HCT116 (cell line): ENCODE measurements at regions not wholly inside any gene's neighbourhood (a gene's known extent, or its start where the extent isn't known, plus 50 kb on each side); places are given as distances from the start of the nearest gene placed in this dataset.

Experiments
- ATAC-seq: fragments of 200-7000 bp; cut with Tn5 transposase; 2 replicates; pipeline ENCODE4 v1.9.1; 2020; ENCODE audit warnings: mild to moderate bottlenecking, moderate library complexity
- BruUV-seq: library from RNA; stranded (reverse); fragments of 400-500 nt; replicated peaks from 2 replicates; lab custom pipeline; 2021; lab: Mats Ljungman, UMichigan
- CTCF ChIA-PET: fragments of 300-600 bp; sonication (Branson Sonifier 250); formaldehyde crosslinking; loops from one replicate; lab custom pipeline; 2021; ENCODE audit warnings: antibody characterized with exemption; lab: Charles Lee
- POLR2A ChIA-PET: fragments of 300-600, 350-600 bp; sonication (Branson Sonifier 250); formaldehyde crosslinking; loops from one replicate; lab custom pipeline; 2021; ENCODE audit warnings: antibody characterized with exemption; lab: Charles Lee
- RAD21 ChIA-PET, 2 experiments: fragments of 300-600 bp; sonication (Branson Sonifier 250); formaldehyde crosslinking; loops; one replicate each; lab custom pipeline; 2023; ENCODE audit warnings: low total read pairs in 2 of 2; ENCODE audit not compliant: uncharacterized antibody in 2 of 2, unreplicated experiment in 2 of 2, low non-redundant PET in 1 of 2; lab: Charles Lee
- DNase-seq: peaks from one replicate; pipeline ENCODE4 v3.0.0-alpha.2; 2010; ENCODE audit warnings: low read depth, low spot score
- H2AFZ ChIP-seq: fragments of 200-600 bp; shearing (Covaris generic), sonication (generic); 2 replicates; pipeline ENCODE4 v1.6.1; 2017; ENCODE audit warnings: low read depth, mixed run types, mixed read lengths, antibody characterized with exemption, low read length; ENCODE audit not compliant: poor library complexity, severe bottlenecking
- H3K27ac ChIP-seq: 2 replicates; pipeline ENCODE4 v1.5.1; 2012; ENCODE audit warnings: low read depth, low read length
- H3K27me3 ChIP-seq: fragments of 200-600 bp; sonication (generic); 2 replicates; pipeline ENCODE4 v1.6.1; 2016; ENCODE audit warnings: mixed run types, low read length, mixed read lengths; ENCODE audit not compliant: insufficient read depth
- H3K36me3 ChIP-seq, 2 experiments: fragments of 200-500 bp in 1 of 2; fragments of 200-600 bp in 1 of 2; sonication (Bioruptor generic) in 1 of 2; sonication (generic) in 1 of 2; 2 replicates each; pipeline versions ENCODE4 v1.5.1 to v1.6.1; 2014 to 2016; ENCODE audit warnings: low read length in 2 of 2, inconsistent platforms in 1 of 2, mixed read lengths in 1 of 2, mixed run types in 1 of 2; ENCODE audit not compliant: insufficient read depth in 2 of 2, control insufficient read depth in 1 of 2
- H3K4me1 ChIP-seq, 2 experiments: fragments of 200-600 bp in 1 of 2; sonication (generic) in 1 of 2; 2 replicates each; pipeline versions ENCODE4 v1.5.1 to v1.6.1; 2012 to 2017; ENCODE audit warnings: low read length in 2 of 2, inconsistent platforms in 1 of 2, mild to moderate bottlenecking in 1 of 2, mixed read lengths in 1 of 2, mixed run types in 1 of 2, moderate library complexity in 1 of 2; ENCODE audit not compliant: insufficient read depth in 2 of 2, control insufficient read depth in 1 of 2
- H3K4me2 ChIP-seq: fragments of 200-600 bp; sonication (generic); 2 replicates; pipeline ENCODE4 v1.6.1; 2017; ENCODE audit warnings: mixed run types, low read length, mixed read lengths
- H3K4me3 ChIP-seq, 2 experiments: fragments of 200-600 bp in 1 of 2; sonication (generic) in 1 of 2; replicated peaks in 1 of 2; 2 replicates each; pipeline ENCODE4 v1.5.1; 2011 to 2016; ENCODE audit warnings: low read length in 2 of 2, control low read depth in 1 of 2, low read depth in 1 of 2, mild to moderate bottlenecking in 1 of 2, mixed read lengths in 1 of 2, mixed run types in 1 of 2
- H3K79me2 ChIP-seq: fragments of 200-600 bp; sonication (generic); 2 replicates; pipeline ENCODE4 v1.6.1; 2017; ENCODE audit warnings: mild to moderate bottlenecking, mixed run types, low read length, moderate library complexity, mixed read lengths; ENCODE audit not compliant: insufficient read depth
- H3K9ac ChIP-seq: fragments of 200-600 bp; sonication (generic); 2 replicates; pipeline ENCODE4 v1.6.1; 2016; ENCODE audit warnings: low read length, mixed read lengths
- H3K9me2 ChIP-seq: fragments of 200-600 bp; sonication (generic), shearing (Covaris generic); 2 replicates; pipeline ENCODE4 v1.6.1; 2017; ENCODE audit warnings: mixed run types, mild to moderate bottlenecking, moderate library complexity; ENCODE audit not compliant: insufficient read depth
- H3K9me3 ChIP-seq, 2 experiments: fragments of 200-500 bp in 1 of 2; fragments of 200-600 bp in 1 of 2; sonication (Bioruptor generic) in 1 of 2; sonication (generic) in 1 of 2; 2 replicates each; pipeline ENCODE4 v1.6.1; 2014 to 2017; ENCODE audit warnings: low read length in 2 of 2, mixed read lengths in 2 of 2, inconsistent platforms in 1 of 2, low read depth in 1 of 2, mild to moderate bottlenecking in 1 of 2, mixed run types in 1 of 2, moderate library complexity in 1 of 2; ENCODE audit not compliant: control insufficient read depth in 1 of 2, insufficient read depth in 1 of 2
- H4K20me1 ChIP-seq: fragments of 200-600 bp; sonication (generic), shearing (Covaris generic); 2 replicates; pipeline ENCODE4 v1.6.1; 2017; ENCODE audit warnings: mixed run types, mild to moderate bottlenecking, moderate library complexity; ENCODE audit not compliant: insufficient read depth
- EGR1 ChIP-seq: IDR thresholded peaks from 2 replicates; pipeline ENCODE4 v1.6.1; 2012; ENCODE audit warnings: low read depth
- ELF1 ChIP-seq: IDR thresholded peaks from 2 replicates; pipeline ENCODE4 v1.6.1; 2012; ENCODE audit warnings: low read depth, borderline replicate concordance
- EZH2 ChIP-seq: fragments of 200-600 bp; sonication (generic); IDR thresholded peaks from 2 replicates; pipeline ENCODE4 v1.6.1; 2017; ENCODE audit warnings: antibody characterized with exemption, mixed run types
- MAX ChIP-seq: IDR thresholded peaks from 2 replicates; pipeline ENCODE4 v1.6.1; 2012
- RAD21 ChIP-seq: IDR thresholded peaks from 2 replicates; pipeline ENCODE4 v1.6.1; 2012; ENCODE audit warnings: low read depth, mild to moderate bottlenecking
- SIN3A ChIP-seq: IDR thresholded peaks from 2 replicates; pipeline ENCODE4 v1.6.1; 2012; ENCODE audit warnings: low read depth
- SRF ChIP-seq: IDR thresholded peaks from 2 replicates; pipeline ENCODE4 v1.6.1; 2012; ENCODE audit warnings: low read depth
- TCF7L2 ChIP-seq: IDR thresholded peaks from 2 replicates; pipeline ENCODE4 v1.7.0; 2011; ENCODE audit warnings: borderline replicate concordance, inconsistent platforms; ENCODE audit not compliant: insufficient read depth, insufficient read length; ENCODE audit errors: extremely low read depth
- ZFX ChIP-seq: fragments of 450-650 bp; IDR thresholded peaks from 2 replicates; pipeline ENCODE4 v1.6.1; 2017
- ZNF274 ChIP-seq: fragments of 200-500 bp; sonication (Bioruptor generic); IDR thresholded peaks from 2 replicates; pipeline ENCODE4 v1.6.1; 2014; ENCODE audit warnings: mild to moderate bottlenecking, low read depth, low read length, inconsistent platforms
- intact Hi-C: fragments of 100-400 bp; cut with micrococcal nuclease; formaldehyde crosslinking; loops from 2 replicates; pipeline ENCODE4 v1.10.0; 2022
- TF ChIP-seq, protein P1 (sequence below), 3 experiments: fragments of 200-600 bp in 1 of 3; sonication (generic) in 1 of 3; IDR thresholded peaks in 2 of 3; conservative IDR thresholded peaks in 1 of 3; 2 replicates each; pipeline ENCODE4 v1.5.1; 2012 to 2017; ENCODE audit warnings: low read depth in 2 of 3, low read length in 2 of 3, antibody characterized with exemption in 1 of 3, borderline replicate concordance in 1 of 3, control low read depth in 1 of 3, mild to moderate bottlenecking in 1 of 3, mixed read lengths in 1 of 3, mixed run types in 1 of 3, moderate library complexity in 1 of 3; ENCODE audit not compliant: insufficient read depth in 1 of 3
- TF ChIP-seq, protein P2 (sequence below): IDR thresholded peaks from 2 replicates; pipeline ENCODE4 v1.6.1; 2012

DNA sequence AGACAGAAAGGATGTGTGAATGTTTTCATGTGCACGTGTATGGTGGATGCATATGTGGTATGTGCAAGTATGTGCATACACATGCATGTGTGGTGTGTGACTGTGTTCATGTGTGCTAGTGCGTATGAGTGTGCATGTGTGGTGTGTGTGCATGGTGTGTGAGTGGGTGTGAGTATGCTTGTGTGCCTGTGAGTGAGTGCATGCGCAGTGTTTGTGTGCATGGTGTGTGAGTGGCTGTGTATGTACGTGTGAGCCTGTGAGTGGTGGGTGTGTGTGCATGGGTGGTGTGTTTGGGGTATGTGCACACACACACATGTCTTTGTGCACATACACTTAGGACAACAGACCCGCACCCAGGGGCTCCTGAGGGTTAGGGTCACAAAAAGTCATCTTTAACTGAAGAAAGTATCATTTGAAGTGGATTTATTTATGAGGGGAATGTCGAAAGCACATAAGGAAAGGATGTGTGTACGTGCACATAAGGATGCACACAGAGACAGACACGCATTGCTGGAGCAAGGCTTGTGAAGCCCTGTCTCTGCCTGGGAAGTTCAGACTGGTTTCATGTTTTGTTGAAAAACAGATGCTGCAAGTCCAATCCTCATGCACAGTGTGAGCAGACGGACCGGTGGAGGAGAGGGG is 237.0 kb downstream of the SYK start:
- Histone ChIP-seq H2AFZ (peak overlapping the region; percentile 86), H3K9me2 (no peaks in the 10 kb centered on the region), H3K4me1 (peaks cover 21 to 29% of the 10 kb centered on the region in 2 experiments), H3K9me3 (no peaks in the 10 kb centered on the region), H3K4me2 (peak overlapping the region; percentile 68), H3K27me3 (no peaks in the 10 kb centered on the region), H3K79me2 (no peaks in the 10 kb centered on the region), H3K27ac (peak overlapping the region; percentile 73), H3K9ac (peak overlapping the region; percentile 32), H3K4me3 (peak overlapping the region in 1 of 2 experiments; percentile 29; a peak in 1 of 4 replicates), H4K20me1 (no peaks in the 10 kb centered on the region), H3K36me3 (no peaks in the 10 kb centered on the region)
- ChIA-PET POLR2A (no interaction called here), RAD21 (no interaction called here), CTCF (interaction anchor here (2.4 kb wide), 1 partner anchor 388 kb away, joined by 12 read pairs; no protein-coding TSS in a partner anchor)
- TF ChIP-seq, protein P1, sequence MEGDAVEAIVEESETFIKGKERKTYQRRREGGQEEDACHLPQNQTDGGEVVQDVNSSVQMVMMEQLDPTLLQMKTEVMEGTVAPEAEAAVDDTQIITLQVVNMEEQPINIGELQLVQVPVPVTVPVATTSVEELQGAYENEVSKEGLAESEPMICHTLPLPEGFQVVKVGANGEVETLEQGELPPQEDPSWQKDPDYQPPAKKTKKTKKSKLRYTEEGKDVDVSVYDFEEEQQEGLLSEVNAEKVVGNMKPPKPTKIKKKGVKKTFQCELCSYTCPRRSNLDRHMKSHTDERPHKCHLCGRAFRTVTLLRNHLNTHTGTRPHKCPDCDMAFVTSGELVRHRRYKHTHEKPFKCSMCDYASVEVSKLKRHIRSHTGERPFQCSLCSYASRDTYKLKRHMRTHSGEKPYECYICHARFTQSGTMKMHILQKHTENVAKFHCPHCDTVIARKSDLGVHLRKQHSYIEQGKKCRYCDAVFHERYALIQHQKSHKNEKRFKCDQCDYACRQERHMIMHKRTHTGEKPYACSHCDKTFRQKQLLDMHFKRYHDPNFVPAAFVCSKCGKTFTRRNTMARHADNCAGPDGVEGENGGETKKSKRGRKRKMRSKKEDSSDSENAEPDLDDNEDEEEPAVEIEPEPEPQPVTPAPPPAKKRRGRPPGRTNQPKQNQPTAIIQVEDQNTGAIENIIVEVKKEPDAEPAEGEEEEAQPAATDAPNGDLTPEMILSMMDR (IDR thresholded peaks at IDR 0.05 in 2 of 3, conservative IDR thresholded peaks at IDR 0.05 in 1 of 3; ENCODE audit: borderline replicate concordance in 1 of 3, insufficient read depth in 1 of 3, low read depth in 2 of 3, low read length in 2 of 3): no peak
- TF ChIP-seq ZNF274 (no peak), ELF1 (no peak), EGR1 (no peak), EZH2 (no peak), ZFX (no peak), SRF (no peak), SIN3A (no peak), MAX (no peak), RAD21 (no peak), TCF7L2 (no peak)
- TF ChIP-seq, protein P2, sequence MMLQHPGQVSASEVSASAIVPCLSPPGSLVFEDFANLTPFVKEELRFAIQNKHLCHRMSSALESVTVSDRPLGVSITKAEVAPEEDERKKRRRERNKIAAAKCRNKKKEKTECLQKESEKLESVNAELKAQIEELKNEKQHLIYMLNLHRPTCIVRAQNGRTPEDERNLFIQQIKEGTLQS: no peak
- intact Hi-C loops: loop anchor here (5.0 kb wide), 2 partner anchors 159 to 264 kb away; no protein-coding TSS in a partner anchor
- BruUV-seq: no TSS peak
- ATAC-seq: no peak
- DNase-seq: no peak
